ENCODE measurements at regions not wholly inside any gene's neighbourhood (a gene's known extent, or its start where the extent isn't known, plus 50 kb on each side); places are given as distances from the start of the nearest gene placed in this dataset.

GRCh38 chr3:80445053-80445452 lies 677.3 kb upstream of the ROBO1 start:
- H3K36me3 ChIP-seq (ENCODE audit: control insufficient read depth, insufficient read depth, low read length) = no peaks in the 10 kb centered on the region
- no peaks in the 10 kb centered on the region for H3K9me1 ChIP-seq (ENCODE audit: control insufficient read depth, insufficient read depth, low read length)
- CTCF ChIA-PET (ENCODE audit: low intra/inter-chr PET ratio) = no interaction called here
- in situ Hi-C loops (cut with MboI) (no loop called here), intact Hi-C loops (cut with micrococcal nuclease) (no loop called here)
- H3K9me3 ChIP-seq (replicated peaks; ENCODE audit: control insufficient read depth, insufficient read depth, low read depth, low read length) = no peaks in the 10 kb centered on the region
- H4K20me1 ChIP-seq (replicated peaks; ENCODE audit: control insufficient read depth, insufficient read depth, low read length) = no peaks in the 10 kb centered on the region
- H3K4me3 ChIP-seq = no peak overlapping the region
- no peaks in the 10 kb centered on the region for H3K27me3 ChIP-seq (ENCODE audit: control insufficient read depth in 2 of 2, insufficient read depth in 2 of 2, low read length in 2 of 2)
- no peak overlapping the region for H3K4me2 ChIP-seq (ENCODE audit: insufficient read depth, low read length)
- DNase-seq (ENCODE audit: extremely low read depth in 1 of 4, low spot score in 3 of 4) = no peak
- H3K9ac ChIP-seq (ENCODE audit: insufficient read depth in 1 of 2, low read depth in 2 of 2, low read length in 2 of 2) = no peak overlapping the region
- H2AFZ ChIP-seq (ENCODE audit: low read depth, low read length) = no peak overlapping the region
- WGBS (ENCODE audit: insufficient coverage, low coverage, missing lambda C conversion rate) = 0% methylated on average over 1 of the region's 1 CpG
- TF ChIP-seq GATA2 (CRISPR knock-in tag; IDR thresholded peaks at IDR 0.05) (no peak), MAFF (IDR thresholded peaks at IDR 0.05; ENCODE audit: low read length) (no peak), JUND (IDR thresholded peaks at IDR 0.05; ENCODE audit: borderline replicate concordance, low read depth, low read length) (no peak), JUND (tag; IDR thresholded peaks at IDR 0.05; ENCODE audit: borderline replicate concordance, low read depth, low read length) (no peak), TEAD1 (CRISPR knock-in tag; IDR thresholded peaks at IDR 0.05) (no peak), BRD9 (IDR thresholded peaks at IDR 0.05; ENCODE audit: low read depth, partially characterized antibody) (no peak), RBM34 (IDR thresholded peaks at IDR 0.05; ENCODE audit: borderline replicate concordance, insufficient read depth, low read length) (no peak), ZNF780A (CRISPR knock-in tag; IDR thresholded peaks at IDR 0.05) (no peak), KLF6 (CRISPR knock-in tag; IDR thresholded peaks at IDR 0.05; ENCODE audit: borderline replicate concordance) (no peak)
- TF ChIP-seq, protein P1, sequence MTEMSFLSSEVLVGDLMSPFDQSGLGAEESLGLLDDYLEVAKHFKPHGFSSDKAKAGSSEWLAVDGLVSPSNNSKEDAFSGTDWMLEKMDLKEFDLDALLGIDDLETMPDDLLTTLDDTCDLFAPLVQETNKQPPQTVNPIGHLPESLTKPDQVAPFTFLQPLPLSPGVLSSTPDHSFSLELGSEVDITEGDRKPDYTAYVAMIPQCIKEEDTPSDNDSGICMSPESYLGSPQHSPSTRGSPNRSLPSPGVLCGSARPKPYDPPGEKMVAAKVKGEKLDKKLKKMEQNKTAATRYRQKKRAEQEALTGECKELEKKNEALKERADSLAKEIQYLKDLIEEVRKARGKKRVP (CRISPR knock-in tag; IDR thresholded peaks at IDR 0.05) = no peak
- no peaks in the 10 kb centered on the region for H3K4me1 ChIP-seq (replicated peaks in 1 of 2; ENCODE audit: control insufficient read depth in 2 of 2, insufficient read depth in 2 of 2, low read length in 2 of 2)
- no peak for FAIRE-seq
- H3K27ac ChIP-seq (ENCODE audit: extremely low read depth, low read depth, low read length) = no peak overlapping the region
- H3K79me2 ChIP-seq (ENCODE audit: control insufficient read depth, insufficient read depth, low read length) = no peaks in the 10 kb centered on the region
- BruUV-seq (replicated peaks) = no TSS peak
- ATAC-seq = no peak
- POLR2A ChIA-PET = no interaction called here

All from K562 (cell line).